DOHH2 (cell line): ENCODE measurements at regions not wholly inside any gene's neighbourhood (a gene's known extent, or its start where the extent isn't known, plus 50 kb on each side); places are given as distances from the start of the nearest gene placed in this dataset.

ENCODE experiments used
- CTCF ChIP-seq: fragments of 200-600 bp; sonication (generic); IDR thresholded peaks from one replicate; pipeline ENCODE4 v1.5.1; 2014; ENCODE audit warnings: antibody characterized with exemption, mild to moderate bottlenecking, low read depth, low read length; ENCODE audit not compliant: poor library complexity, severe bottlenecking
- EZH2phosphoT487 ChIP-seq: fragments of 200-600 bp; sonication (generic); IDR thresholded peaks from 2 replicates; pipeline ENCODE4 v1.6.1; 2017; ENCODE audit warnings: borderline replicate concordance, mild to moderate bottlenecking, antibody characterized with exemption, low read length, moderate library complexity, mixed read lengths

GRCh38 chr16:52353249-52353648 lies 193.7 kb downstream of the TOX3 start:
- TF ChIP-seq CTCF (no peak), EZH2phosphoT487 (no peak)
